Body of pancreas (tissue), 4 donors: ENCODE measurements at regions not wholly inside any gene's neighbourhood (a gene's known extent, or its start where the extent isn't known, plus 50 kb on each side); places are given as distances from the start of the nearest gene placed in this dataset.

ENCODE experiments used
- ATAC-seq: fragments of 150-250 bp; one replicate; pipeline ENCODE4 v1.9.1; 2016
- DNase-seq, 4 donors: peaks; one replicate each; pipeline ENCODE4 v3.0.0-alpha.2; 2019
- H3K27ac ChIP-seq, 4 donors: fragments of 200-600 bp; sonication (generic); 1 replicate in 3 of 4; 2 replicates in 1 of 4; pipeline versions ENCODE4 v1.5.1 to v1.6.1; 2016 to 2019; ENCODE audit warnings: mild to moderate bottlenecking in 1 of 4, mixed read lengths in 1 of 4, moderate library complexity in 1 of 4
- H3K27me3 ChIP-seq, 2 donors: fragments of 200-600 bp; sonication (generic); one replicate each; pipeline ENCODE4 v1.6.0; 2016; ENCODE audit warnings: mild to moderate bottlenecking in 1 of 2
- H3K36me3 ChIP-seq, 2 donors: fragments of 200-600 bp; sonication (generic); replicated peaks in 1 of 2; 2 replicates each; pipeline ENCODE4 v1.5.1; 2016; ENCODE audit warnings: low read depth in 2 of 2; ENCODE audit not compliant: insufficient read depth in 1 of 2
- H3K4me1 ChIP-seq: fragments of 200-600 bp; sonication (generic); one replicate; pipeline ENCODE4 v1.6.0; 2016
- H3K4me3 ChIP-seq, 2 donors: fragments of 200-600 bp; sonication (generic); 1 replicate in 1 of 2; 2 replicates in 1 of 2; pipeline ENCODE4 v1.5.1; 2016 to 2019
- H3K9me3 ChIP-seq, 3 donors: fragments of 200-600 bp; sonication (generic); 1 replicate in 2 of 3; 2 replicates in 1 of 3; pipeline ENCODE4 v1.5.1; 2016
- POLR2A ChIP-seq, 3 donors: fragments of 450-650 bp; IDR thresholded peaks; one replicate each; pipeline ENCODE4 v1.6.1; 2016; ENCODE audit warnings: antibody characterized with exemption in 3 of 3, mild to moderate bottlenecking in 2 of 3
- WGBS, 2 donors: methylation state at CpG; one replicate each; pipeline ENCODE4 v1.1.5; 2017; 5-methylcytosine and 5-hydroxymethylcytosine counted together
- intact Hi-C: fragments of 100-400 bp; cut with DNase I; formaldehyde crosslinking; loops from one replicate; pipeline ENCODE4 v1.15.1; 2023
- TF ChIP-seq, protein P1 (sequence below), 7 experiments: fragments of 450-650 bp in 4 of 7; fragments of 200-600 bp in 3 of 7; sonication (generic) in 3 of 7; IDR thresholded peaks; one replicate each; pipeline ENCODE4 v1.5.1; 2016 to 2019; ENCODE audit warnings: antibody characterized with exemption in 7 of 7

GRCh38 chr2:7527165-7527722 is 610.0 kb downstream of the RNF144A start:
- Histone ChIP-seq H3K27ac (no peak overlapping the region), H3K4me3 (no peak overlapping the region), H3K9me3 (peaks cover 0 to 12% (median 0%) of the 10 kb centered on the region in 3 donors), H3K4me1 (no peaks in the 10 kb centered on the region), H3K36me3 (no peaks in the 10 kb centered on the region), H3K27me3 (no peaks in the 10 kb centered on the region)
- intact Hi-C loops, result no loop called here
- no peak for DNase-seq
- WGBS, 2 donors, result 71 to 86% methylated on average over 3 of the region's 3 CpGs
- TF ChIP-seq, protein P1, sequence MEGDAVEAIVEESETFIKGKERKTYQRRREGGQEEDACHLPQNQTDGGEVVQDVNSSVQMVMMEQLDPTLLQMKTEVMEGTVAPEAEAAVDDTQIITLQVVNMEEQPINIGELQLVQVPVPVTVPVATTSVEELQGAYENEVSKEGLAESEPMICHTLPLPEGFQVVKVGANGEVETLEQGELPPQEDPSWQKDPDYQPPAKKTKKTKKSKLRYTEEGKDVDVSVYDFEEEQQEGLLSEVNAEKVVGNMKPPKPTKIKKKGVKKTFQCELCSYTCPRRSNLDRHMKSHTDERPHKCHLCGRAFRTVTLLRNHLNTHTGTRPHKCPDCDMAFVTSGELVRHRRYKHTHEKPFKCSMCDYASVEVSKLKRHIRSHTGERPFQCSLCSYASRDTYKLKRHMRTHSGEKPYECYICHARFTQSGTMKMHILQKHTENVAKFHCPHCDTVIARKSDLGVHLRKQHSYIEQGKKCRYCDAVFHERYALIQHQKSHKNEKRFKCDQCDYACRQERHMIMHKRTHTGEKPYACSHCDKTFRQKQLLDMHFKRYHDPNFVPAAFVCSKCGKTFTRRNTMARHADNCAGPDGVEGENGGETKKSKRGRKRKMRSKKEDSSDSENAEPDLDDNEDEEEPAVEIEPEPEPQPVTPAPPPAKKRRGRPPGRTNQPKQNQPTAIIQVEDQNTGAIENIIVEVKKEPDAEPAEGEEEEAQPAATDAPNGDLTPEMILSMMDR (IDR thresholded peaks at IDR 0.05), result no peak
- TF ChIP-seq POLR2A (IDR thresholded peaks at IDR 0.05), result no peak
- ATAC-seq, result no peak

- ATAC-seq (no peak), DNase-seq (no peak)
- Histone ChIP-seq H3K4me1 (no peaks in the 10 kb centered on the region), H3K27ac (no peak overlapping the region), H3K36me3 (no peaks in the 10 kb centered on the region), H3K4me3 (no peak overlapping the region), H3K9me3 (peaks cover 0 to 12% (median 0%) of the 10 kb centered on the region in 3 donors), H3K27me3 (no peaks in the 10 kb centered on the region)
- TF ChIP-seq, protein P1 (IDR thresholded peaks at IDR 0.05), result no peak
- no peak for TF ChIP-seq POLR2A (IDR thresholded peaks at IDR 0.05)
- intact Hi-C loops, result no loop called here
Observed at GRCh38 chr2:7530001-7530400, 612.8 kb downstream of the RNF144A start.

DNA sequence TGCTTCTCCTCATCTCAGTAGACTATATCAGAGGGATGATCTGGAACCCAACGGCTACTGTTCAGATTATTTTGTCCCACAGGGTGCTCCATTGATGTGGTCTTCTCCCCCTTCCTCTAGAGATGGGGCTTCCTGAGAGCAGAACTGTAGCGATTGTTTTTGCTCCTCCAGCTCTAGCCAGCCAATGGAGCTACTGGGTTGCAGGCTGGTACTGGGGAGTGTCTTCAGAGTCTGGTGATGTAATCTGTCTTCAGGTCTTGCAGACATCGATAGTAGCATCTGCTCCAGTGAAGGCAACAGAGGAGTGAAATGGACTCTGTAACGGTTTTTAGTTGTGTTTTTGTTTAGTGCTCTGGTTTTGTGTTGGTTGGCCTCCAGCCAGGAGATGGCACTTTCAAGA is 621.9 kb downstream of the RNF144A start:
- Histone ChIP-seq H3K27me3 (no peaks in the 10 kb centered on the region), H3K36me3 (no peaks in the 10 kb centered on the region), H3K27ac (no peak overlapping the region), H3K4me1 (no peaks in the 10 kb centered on the region), H3K9me3 (no peaks in the 10 kb centered on the region), H3K4me3 (no peak overlapping the region)
- intact Hi-C loops, result no loop called here
- TF ChIP-seq, protein P1 (IDR thresholded peaks at IDR 0.05), result no peak
- TF ChIP-seq POLR2A (IDR thresholded peaks at IDR 0.05), result no peak
- ATAC-seq (no peak), DNase-seq (no peak)
- whole genome bisulfite sequencing, 2 donors, result 83 to 85% methylated on average over 4 of the region's 4 CpGs

DNA sequence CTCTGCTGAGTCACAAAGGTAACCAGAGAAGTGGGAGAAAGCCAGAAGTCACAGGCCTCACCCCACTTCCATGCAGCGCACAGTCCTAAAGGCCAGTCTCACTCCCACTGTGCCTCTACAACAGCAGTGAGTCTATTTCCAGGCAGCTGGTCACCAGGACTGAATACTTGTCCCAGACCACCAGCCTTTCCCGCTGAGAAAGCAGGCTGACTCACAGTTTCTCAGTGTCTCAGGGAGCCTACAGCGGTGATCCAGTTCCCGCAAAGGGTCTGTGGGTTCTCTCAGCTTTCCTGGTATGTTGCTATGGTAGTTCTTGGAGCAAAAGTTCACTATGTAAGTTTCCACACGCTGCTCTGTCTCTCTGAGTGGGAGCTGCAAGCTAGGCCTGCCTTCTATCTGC is 622.5 kb downstream of the RNF144A start:
- WGBS, 2 donors, result 89 to 90% methylated on average over 5 of the region's 5 CpGs
- no peak for DNase-seq
- no peak for ATAC-seq

More for the DNA sequence above, 622.5 kb downstream of the RNF144A start:
- TF ChIP-seq POLR2A (IDR thresholded peaks at IDR 0.05), result no peak
- TF ChIP-seq, protein P1 (IDR thresholded peaks at IDR 0.05), result no peak
- no peaks in the 10 kb centered on the region for H3K9me3 ChIP-seq
- no peaks in the 10 kb centered on the region for H3K36me3 ChIP-seq
- no peaks in the 10 kb centered on the region for H3K4me1 ChIP-seq
- H3K27me3 ChIP-seq, result no peaks in the 10 kb centered on the region
- H3K27ac ChIP-seq, result no peak overlapping the region
- no peak overlapping the region for H3K4me3 ChIP-seq
- intact Hi-C loops, result no loop called here
